SK-N-MC (cell line): ENCODE measurements at regions not wholly inside any gene's neighbourhood (a gene's known extent, or its start where the extent isn't known, plus 50 kb on each side); places are given as distances from the start of the nearest gene placed in this dataset.

Experiments used
- EZH2 ChIP-seq: fragments of 200-600 bp; sonication (generic); IDR thresholded peaks from one replicate; pipeline ENCODE4 v1.6.1; 2017; ENCODE audit warnings: antibody characterized with exemption
- FOXP2 ChIP-seq: optimal IDR thresholded peaks from 2 replicates; pipeline ENCODE3; 2011; ENCODE audit warnings: mild to moderate bottlenecking, moderate library complexity; ENCODE audit not compliant: insufficient read depth; ENCODE audit errors: extremely low read length, control extremely low read depth
- POLR2AphosphoS5 ChIP-seq: IDR thresholded peaks from 2 replicates; pipeline ENCODE4 v1.6.1; 2012; ENCODE audit warnings: mild to moderate bottlenecking, low read depth, low read length, borderline replicate concordance

DNA sequence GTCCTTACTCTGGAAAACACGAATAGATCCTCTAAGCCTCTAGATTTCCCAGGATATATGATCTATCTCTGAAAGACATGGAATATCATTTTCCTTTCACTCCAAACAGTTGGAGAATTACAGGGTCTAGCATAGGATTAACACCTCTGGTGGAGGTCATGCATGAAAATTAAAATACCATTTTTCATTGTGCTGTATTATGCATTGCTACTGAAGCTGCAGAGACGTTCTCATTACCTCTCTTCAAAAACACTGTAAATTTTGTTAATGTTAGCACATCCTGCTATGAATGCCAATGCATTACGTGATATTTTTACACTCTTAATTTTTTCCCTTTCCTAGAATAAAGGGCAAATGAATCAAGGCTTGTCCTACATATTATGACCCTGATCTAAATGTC, 558.6 kb downstream of the TBC1D32 start:
- TF ChIP-seq POLR2AphosphoS5 (no peak), EZH2 (no peak), FOXP2 (no peak)
